LNCaP clone FGC (cell line): ENCODE measurements at regions not wholly inside any gene's neighbourhood (a gene's known extent, or its start where the extent isn't known, plus 50 kb on each side); places are given as distances from the start of the nearest gene placed in this dataset.

Source experiments
- DNase-seq: peaks from one replicate; pipeline ENCODE4 v3.0.0-alpha.2; 2011; ENCODE audit warnings: low read depth
- H3K4me3 ChIP-seq: 2 replicates; pipeline ENCODE4 v1.5.1; 2011; ENCODE audit warnings: mild to moderate bottlenecking, low read depth, low read length, control low read depth
- TF ChIP-seq, protein P1 (sequence below): IDR thresholded peaks from 2 replicates; pipeline ENCODE4 v1.5.1; 2012; ENCODE audit warnings: mild to moderate bottlenecking; ENCODE audit not compliant: control insufficient read depth, insufficient read depth; ENCODE audit errors: extremely low read depth

DNA sequence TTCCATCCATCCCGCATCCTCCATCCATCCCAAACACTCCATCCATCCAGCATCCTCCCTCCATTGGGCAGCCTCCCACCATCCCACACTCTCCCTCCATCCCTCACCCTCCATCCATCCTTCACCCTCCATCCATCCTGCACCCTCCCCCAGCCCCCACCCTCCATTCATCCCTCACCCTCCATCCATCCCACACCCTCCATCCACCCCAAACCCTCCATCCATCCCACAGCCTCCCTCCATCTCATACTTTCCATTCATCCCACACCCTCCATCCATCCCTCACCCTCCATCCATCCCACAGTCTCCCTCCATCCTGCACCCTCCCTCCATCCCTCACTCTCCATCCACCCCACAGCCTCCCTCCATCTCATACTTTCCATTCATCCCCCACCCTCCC lies 60.4 kb downstream of the FOXI2 start:
- TF ChIP-seq, protein P1, sequence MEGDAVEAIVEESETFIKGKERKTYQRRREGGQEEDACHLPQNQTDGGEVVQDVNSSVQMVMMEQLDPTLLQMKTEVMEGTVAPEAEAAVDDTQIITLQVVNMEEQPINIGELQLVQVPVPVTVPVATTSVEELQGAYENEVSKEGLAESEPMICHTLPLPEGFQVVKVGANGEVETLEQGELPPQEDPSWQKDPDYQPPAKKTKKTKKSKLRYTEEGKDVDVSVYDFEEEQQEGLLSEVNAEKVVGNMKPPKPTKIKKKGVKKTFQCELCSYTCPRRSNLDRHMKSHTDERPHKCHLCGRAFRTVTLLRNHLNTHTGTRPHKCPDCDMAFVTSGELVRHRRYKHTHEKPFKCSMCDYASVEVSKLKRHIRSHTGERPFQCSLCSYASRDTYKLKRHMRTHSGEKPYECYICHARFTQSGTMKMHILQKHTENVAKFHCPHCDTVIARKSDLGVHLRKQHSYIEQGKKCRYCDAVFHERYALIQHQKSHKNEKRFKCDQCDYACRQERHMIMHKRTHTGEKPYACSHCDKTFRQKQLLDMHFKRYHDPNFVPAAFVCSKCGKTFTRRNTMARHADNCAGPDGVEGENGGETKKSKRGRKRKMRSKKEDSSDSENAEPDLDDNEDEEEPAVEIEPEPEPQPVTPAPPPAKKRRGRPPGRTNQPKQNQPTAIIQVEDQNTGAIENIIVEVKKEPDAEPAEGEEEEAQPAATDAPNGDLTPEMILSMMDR, result no peak
- DNase-seq, result no peak
- no peak overlapping the region for H3K4me3 ChIP-seq

DNA sequence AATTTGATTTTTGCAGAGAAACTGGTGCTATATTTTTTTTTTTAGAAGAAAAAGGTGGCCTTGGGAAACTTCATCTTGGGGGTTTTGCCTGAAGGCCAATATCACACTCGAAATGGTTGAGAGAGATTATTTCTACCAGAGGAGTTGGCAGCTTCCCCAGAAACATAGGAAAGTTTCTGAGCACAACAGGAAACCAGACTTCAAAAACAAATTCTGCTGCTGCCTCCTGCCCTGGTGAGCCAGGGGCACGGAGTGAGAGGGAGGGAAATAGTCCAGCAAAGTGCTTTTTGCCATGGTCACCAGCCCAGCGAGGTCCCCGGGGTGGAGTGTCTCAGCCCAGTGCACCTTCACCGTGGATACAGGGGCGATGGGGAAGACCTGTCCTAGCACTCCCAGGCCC lies 61.1 kb downstream of the FOXI2 start:
- H3K4me3 ChIP-seq, result no peak overlapping the region
- TF ChIP-seq, protein P1, result no peak
- no peak for DNase-seq

DNA sequence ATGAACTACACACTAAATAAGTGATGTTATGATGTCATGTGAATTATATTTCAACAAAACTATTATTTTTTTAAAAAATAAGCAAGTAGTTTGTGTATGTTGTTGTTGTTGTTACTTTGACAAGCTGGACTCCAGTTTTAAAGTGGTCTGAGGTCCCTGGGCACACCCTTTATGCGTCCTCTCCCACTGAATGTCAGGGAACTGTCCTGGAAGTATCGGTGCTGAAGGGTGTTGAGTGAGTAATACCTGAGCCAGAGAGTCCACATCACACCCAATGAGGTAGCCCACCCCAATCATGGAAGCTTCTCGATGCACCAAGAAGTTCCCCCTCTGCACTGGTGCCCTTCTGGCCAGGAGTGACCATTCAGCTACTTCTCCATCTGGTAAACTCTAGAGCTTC lies 64.3 kb downstream of the FOXI2 start:
- DNase-seq, result no peak
- TF ChIP-seq, protein P1, result no peak
- no peak overlapping the region for H3K4me3 ChIP-seq

DNA sequence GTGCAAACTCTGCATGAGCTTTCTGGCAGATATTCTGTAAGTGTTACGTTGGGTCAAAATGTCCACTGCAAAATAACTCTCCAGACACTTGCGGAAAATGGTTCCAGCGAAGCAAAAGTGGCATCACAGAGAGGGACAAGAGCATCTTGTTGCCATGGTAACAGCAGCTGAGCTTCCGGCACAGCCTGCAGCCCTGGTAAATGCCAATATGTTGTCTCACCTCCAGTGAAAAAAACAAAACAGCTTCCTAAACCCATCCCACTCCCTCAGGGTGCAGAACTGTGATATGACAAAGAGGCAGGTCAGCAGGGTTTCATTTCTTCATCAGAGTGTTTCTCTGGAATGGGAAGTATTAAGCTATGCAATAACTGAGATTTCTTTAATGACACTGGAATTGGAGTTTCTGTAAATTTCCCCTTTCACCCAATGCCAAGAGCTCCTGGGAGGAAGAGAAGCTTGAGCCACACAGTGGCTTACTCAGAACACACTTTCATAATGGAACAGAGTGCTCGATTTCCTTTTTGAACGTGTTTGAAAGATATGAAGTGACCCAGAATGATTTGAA lies 65.6 kb downstream of the FOXI2 start:
- TF ChIP-seq, protein P1, result no peak
- H3K4me3 ChIP-seq, result no peak overlapping the region
- DNase-seq, result no peak

DNA sequence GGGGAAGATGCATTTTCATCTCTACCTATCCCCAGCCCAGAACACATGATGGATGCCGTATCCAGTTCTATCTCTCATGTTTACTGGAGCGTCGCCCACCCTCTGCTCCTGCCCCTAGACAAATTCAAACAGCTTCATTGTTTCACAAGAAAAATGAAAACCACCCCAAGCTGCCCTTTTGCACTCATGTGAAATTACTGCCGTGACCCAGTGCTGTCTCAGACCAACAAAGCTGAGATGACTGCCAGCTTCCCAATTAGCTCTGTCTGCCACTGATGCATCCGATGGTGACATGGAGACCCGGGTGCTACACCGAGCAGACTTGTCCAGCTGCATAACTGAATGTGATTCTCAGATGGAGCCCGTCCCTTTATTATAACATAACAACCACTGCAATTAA lies 67.7 kb downstream of the FOXI2 start:
- TF ChIP-seq, protein P1, result no peak
- H3K4me3 ChIP-seq, result no peak overlapping the region
- no peak for DNase-seq

DNA sequence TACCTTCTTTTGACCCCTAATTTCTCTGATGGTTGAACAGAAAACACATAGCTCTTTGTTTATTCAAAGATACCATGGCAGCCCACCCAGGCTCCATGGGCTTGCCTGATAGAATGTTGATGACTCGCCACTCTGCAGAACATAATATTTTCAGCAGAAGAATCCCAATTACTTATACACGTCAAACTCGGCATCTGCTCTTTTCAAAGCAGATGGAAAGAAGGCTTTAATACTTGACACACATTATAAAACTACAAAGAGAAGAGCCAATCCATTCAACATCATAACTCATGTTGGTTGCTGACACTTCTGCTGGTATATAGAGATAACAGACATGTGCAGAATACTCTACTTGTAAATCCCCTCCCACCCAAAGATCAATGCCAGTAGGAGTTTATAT lies 69.0 kb downstream of the FOXI2 start:
- no peak overlapping the region for H3K4me3 ChIP-seq
- DNase-seq, result no peak
- TF ChIP-seq, protein P1, result no peak

DNA sequence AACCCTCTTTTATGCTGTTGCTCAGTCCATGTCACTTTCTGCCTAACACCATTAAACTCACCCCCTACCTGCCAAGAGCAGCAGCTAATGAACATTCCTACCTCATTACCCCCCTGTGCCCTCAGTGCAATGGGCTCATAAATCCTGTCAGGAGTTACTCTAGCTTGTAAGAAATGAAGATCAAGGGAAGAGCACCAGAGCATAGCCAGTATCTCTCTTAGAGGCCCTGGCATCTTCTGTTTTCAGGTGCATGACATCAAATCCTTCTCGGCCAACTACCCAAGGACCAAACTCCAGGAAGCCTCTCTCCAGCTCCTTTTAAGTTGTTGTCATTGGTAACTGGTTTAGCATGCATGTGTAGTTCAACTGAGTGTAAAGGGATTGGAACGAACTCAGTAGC lies 75.1 kb downstream of the FOXI2 start:
- DNase-seq, result no peak
- H3K4me3 ChIP-seq, result no peak overlapping the region
- TF ChIP-seq, protein P1, result no peak
